ENCODE measurements at regions not wholly inside any gene's neighbourhood (a gene's known extent, or its start where the extent isn't known, plus 50 kb on each side); places are given as distances from the start of the nearest gene placed in this dataset.

DNA sequence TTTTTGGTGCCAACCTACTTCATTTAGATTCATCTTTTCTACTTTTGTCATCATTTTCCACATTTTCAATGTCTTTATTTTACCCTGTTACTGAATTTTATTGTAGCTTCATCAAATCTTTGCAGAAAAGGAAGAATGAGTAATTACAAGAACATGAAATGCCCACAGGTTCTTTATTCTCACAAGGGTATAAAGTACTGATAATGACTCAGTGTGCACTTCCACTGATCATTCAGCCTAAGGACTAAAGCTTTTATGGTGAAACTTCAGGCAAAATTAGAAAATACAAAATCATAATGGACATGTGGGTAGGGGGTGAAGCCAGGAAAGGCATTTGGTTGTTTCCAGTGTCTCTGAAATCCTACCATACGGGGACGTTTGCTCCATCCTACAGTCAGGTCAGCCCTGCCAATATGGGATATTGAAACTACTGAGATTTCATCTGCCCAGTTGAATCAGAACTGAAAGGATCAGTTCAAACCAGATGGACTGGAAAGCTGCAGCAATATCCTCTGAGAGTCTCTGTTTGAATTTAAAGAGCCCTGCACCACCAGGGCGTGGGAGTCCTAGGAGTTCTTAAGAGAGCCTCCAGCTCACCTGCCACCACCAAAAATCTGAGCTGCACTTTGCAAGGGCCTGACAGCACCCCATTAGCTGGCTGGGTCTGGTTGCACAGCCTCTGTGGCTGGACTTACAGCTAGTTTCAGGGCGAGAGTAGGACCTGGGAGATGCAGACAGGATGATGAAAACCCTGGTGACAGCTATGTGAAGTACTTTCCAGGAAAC lies 390.4 kb downstream of the CMPK2 start:
- DNase-seq: no peak
- peaks cover 3% of the 10 kb centered on the region for H3K9me3 Mint-ChIP-seq (ENCODE audit: insufficient read depth)

DNA sequence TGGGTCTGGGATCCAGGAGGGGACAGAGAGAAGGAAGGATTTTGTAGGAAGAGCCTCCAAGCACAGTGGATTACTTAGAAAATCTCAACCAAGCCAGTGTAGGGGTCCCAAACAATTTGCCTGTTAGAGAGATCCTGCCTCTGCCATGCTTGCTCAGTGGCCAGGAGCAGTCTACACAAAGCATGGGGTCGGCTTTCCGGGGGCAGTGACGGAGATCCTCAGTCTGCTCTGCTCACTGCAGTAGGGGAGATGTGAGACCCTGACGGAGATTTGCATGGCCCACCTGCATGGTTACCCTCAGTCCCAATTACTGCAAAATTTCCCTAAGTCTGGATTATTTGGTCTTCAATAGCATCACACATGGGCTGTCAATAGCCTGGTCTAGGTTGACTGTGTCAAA lies 385.2 kb downstream of the CMPK2 start:
- ChIA-PET CTCF (no interaction called here), POLR2A (no interaction called here)
- DNase-seq: no peak
- Histone ChIP-seq H3K9ac (ENCODE audit: low read length) (no peak overlapping the region), H3K4me2 (replicated peaks; ENCODE audit: low read depth, low read length, poor library complexity, severe bottlenecking) (no peak overlapping the region), H3K27me3 (replicated peaks in 1 of 4; ENCODE audit: control extremely low read depth in 1 of 4, control insufficient read depth in 3 of 4, insufficient read depth in 4 of 4, low read length in 3 of 4) (no peaks in the 10 kb centered on the region), H3K9me3 (ENCODE audit: control extremely low read depth in 1 of 3, control insufficient read depth in 2 of 3, insufficient read depth in 1 of 3, low read length in 2 of 3) (peaks cover 0 to 17% (median 0%) of the 10 kb centered on the region in 3 donors), H2AFZ (ENCODE audit: insufficient read depth, low read depth, low read length, poor library complexity, severe bottlenecking) (no peak overlapping the region), H4K20me1 (ENCODE audit: control insufficient read depth, insufficient read depth, low read length, poor library complexity, severe bottlenecking) (no peaks in the 10 kb centered on the region), H3K4me3 (ENCODE audit: control extremely low read depth in 1 of 5, extremely low read depth in 1 of 5, insufficient read depth in 1 of 5, low read depth in 2 of 5, low read length in 4 of 5) (no peak overlapping the region), H3K4me1 (ENCODE audit: control insufficient read depth in 2 of 2, insufficient read depth in 2 of 2, low read length in 2 of 2) (no peaks in the 10 kb centered on the region), H3K36me3 (replicated peaks in 1 of 2; ENCODE audit: control extremely low read depth in 1 of 2, control insufficient read depth in 1 of 2, extremely low read depth in 1 of 2, insufficient read depth in 2 of 2, low read length in 1 of 2) (no peaks in the 10 kb centered on the region), H3K27ac (ENCODE audit: low read length in 2 of 2) (no peak overlapping the region), H3K79me2 (ENCODE audit: control insufficient read depth, insufficient read depth, low read length) (no peaks in the 10 kb centered on the region)
- Mint-ChIP-seq H3K4me3 (no peak overlapping the region), H3K9me3 (ENCODE audit: insufficient read depth) (peaks cover 3% of the 10 kb centered on the region), H3K27me3 (no peaks in the 10 kb centered on the region), H3K27ac (no peak overlapping the region), H3K4me1 (no peaks in the 10 kb centered on the region)
- TF ChIP-seq, protein P1, sequence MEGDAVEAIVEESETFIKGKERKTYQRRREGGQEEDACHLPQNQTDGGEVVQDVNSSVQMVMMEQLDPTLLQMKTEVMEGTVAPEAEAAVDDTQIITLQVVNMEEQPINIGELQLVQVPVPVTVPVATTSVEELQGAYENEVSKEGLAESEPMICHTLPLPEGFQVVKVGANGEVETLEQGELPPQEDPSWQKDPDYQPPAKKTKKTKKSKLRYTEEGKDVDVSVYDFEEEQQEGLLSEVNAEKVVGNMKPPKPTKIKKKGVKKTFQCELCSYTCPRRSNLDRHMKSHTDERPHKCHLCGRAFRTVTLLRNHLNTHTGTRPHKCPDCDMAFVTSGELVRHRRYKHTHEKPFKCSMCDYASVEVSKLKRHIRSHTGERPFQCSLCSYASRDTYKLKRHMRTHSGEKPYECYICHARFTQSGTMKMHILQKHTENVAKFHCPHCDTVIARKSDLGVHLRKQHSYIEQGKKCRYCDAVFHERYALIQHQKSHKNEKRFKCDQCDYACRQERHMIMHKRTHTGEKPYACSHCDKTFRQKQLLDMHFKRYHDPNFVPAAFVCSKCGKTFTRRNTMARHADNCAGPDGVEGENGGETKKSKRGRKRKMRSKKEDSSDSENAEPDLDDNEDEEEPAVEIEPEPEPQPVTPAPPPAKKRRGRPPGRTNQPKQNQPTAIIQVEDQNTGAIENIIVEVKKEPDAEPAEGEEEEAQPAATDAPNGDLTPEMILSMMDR (IDR thresholded peaks at IDR 0.05): no peak
- no peak for TF ChIP-seq EZH2 (IDR thresholded peaks at IDR 0.05; ENCODE audit: borderline replicate concordance, insufficient read depth, low read depth, low read length, poor library complexity, severe bottlenecking)
- ATAC-seq (ENCODE audit: low read depth): no peak
- intact Hi-C loops (cut with micrococcal nuclease): no loop called here
- 95% methylated on average over 4 of the region's 4 CpGs for WGBS (ENCODE audit: insufficient coverage)

More for the DNA sequence above, 390.4 kb downstream of the CMPK2 start:
- 67% methylated on average over 4 of the region's 4 CpGs for WGBS (ENCODE audit: insufficient coverage)
- TF ChIP-seq, protein P1 (IDR thresholded peaks at IDR 0.05): no peak
- TF ChIP-seq EZH2 (IDR thresholded peaks at IDR 0.05; ENCODE audit: borderline replicate concordance, insufficient read depth, low read depth, low read length, poor library complexity, severe bottlenecking): no peak
- H3K4me1 Mint-ChIP-seq: no peaks in the 10 kb centered on the region
- intact Hi-C loops (cut with micrococcal nuclease): no loop called here
- H3K9ac ChIP-seq (ENCODE audit: low read length): no peak overlapping the region
- no peak overlapping the region for H3K27ac ChIP-seq (ENCODE audit: low read length in 2 of 2)
- ATAC-seq (ENCODE audit: low read depth): no peak
- no peaks in the 10 kb centered on the region for H3K4me1 ChIP-seq (ENCODE audit: control insufficient read depth in 2 of 2, insufficient read depth in 2 of 2, low read length in 2 of 2)
- ChIA-PET CTCF (no interaction called here), POLR2A (no interaction called here)
- H3K27ac Mint-ChIP-seq: no peak overlapping the region
- H3K27me3 Mint-ChIP-seq: peaks cover 9% of the 10 kb centered on the region
- H3K36me3 ChIP-seq (replicated peaks in 1 of 2; ENCODE audit: control extremely low read depth in 1 of 2, control insufficient read depth in 1 of 2, extremely low read depth in 1 of 2, insufficient read depth in 2 of 2, low read length in 1 of 2): no peaks in the 10 kb centered on the region
- H4K20me1 ChIP-seq (ENCODE audit: control insufficient read depth, insufficient read depth, low read length, poor library complexity, severe bottlenecking): no peaks in the 10 kb centered on the region
- no peak overlapping the region for H3K4me3 ChIP-seq (ENCODE audit: control extremely low read depth in 1 of 5, extremely low read depth in 1 of 5, insufficient read depth in 1 of 5, low read depth in 2 of 5, low read length in 4 of 5)
- no peak overlapping the region for H2AFZ ChIP-seq (ENCODE audit: insufficient read depth, low read depth, low read length, poor library complexity, severe bottlenecking)
- no peak overlapping the region for H3K4me3 Mint-ChIP-seq
- H3K9me3 ChIP-seq (ENCODE audit: control extremely low read depth in 1 of 3, control insufficient read depth in 2 of 3, insufficient read depth in 1 of 3, low read length in 2 of 3): peaks cover 0 to 3% (median 0%) of the 10 kb centered on the region in 3 donors
- no peak overlapping the region for H3K4me2 ChIP-seq (replicated peaks; ENCODE audit: low read depth, low read length, poor library complexity, severe bottlenecking)
- no peaks in the 10 kb centered on the region for H3K27me3 ChIP-seq (replicated peaks in 1 of 4; ENCODE audit: control extremely low read depth in 1 of 4, control insufficient read depth in 3 of 4, insufficient read depth in 4 of 4, low read length in 3 of 4)
- no peaks in the 10 kb centered on the region for H3K79me2 ChIP-seq (ENCODE audit: control insufficient read depth, insufficient read depth, low read length)

Measured in B cell (primary cell).